ENCODE measurements at regions not wholly inside any gene's neighbourhood (a gene's known extent, or its start where the extent isn't known, plus 50 kb on each side); places are given as distances from the start of the nearest gene placed in this dataset.
A peak's percentile ranks its signal among the peaks of the same experiment; 100 is the strongest.

GRCh38 chr11:36817336-36817965 is 219.4 kb upstream of the RAG2 start:
- no peak for DNase-seq

- DNase-seq = no peak
Observed at GRCh38 chr11:36809303-36809702, 211.3 kb upstream of the RAG2 start.

GRCh38 chr11:36807871-36808270 is 209.8 kb upstream of the RAG2 start:
- DNase-seq = no peak

GRCh38 chr11:36803084-36803483 is 205.0 kb upstream of the RAG2 start:
- DNase-seq = no peak

- DNase-seq = no peak
Observed at GRCh38 chr11:36792996-36793914, 195.2 kb upstream of the RAG2 start.

GRCh38 chr11:36791957-36792356 is 193.9 kb upstream of the RAG2 start:
- no peak for DNase-seq

GRCh38 chr11:36790526-36790925 is 192.5 kb upstream of the RAG2 start:
- no peak for DNase-seq

- DNase-seq = no peak
Observed at GRCh38 chr11:36783808-36784207, 185.8 kb upstream of the RAG2 start.

- no peak for DNase-seq
Observed at GRCh38 chr11:36779791-36780190, 181.8 kb upstream of the RAG2 start.

GRCh38 chr11:36777311-36777710 is 179.3 kb upstream of the RAG2 start:
- no peak for DNase-seq

- DNase-seq = no peak
Observed at GRCh38 chr11:36775756-36776155, 177.7 kb upstream of the RAG2 start.

- DNase-seq = no peak
Observed at GRCh38 chr11:36775130-36775529, 177.1 kb upstream of the RAG2 start.

- no peak for DNase-seq
Observed at GRCh38 chr11:36774603-36775002, 176.6 kb upstream of the RAG2 start.

GRCh38 chr11:36763187-36763586 is 165.2 kb upstream of the RAG2 start:
- DNase-seq = no peak

- no peak for DNase-seq
Observed at GRCh38 chr11:36757075-36757474, 159.0 kb upstream of the RAG2 start.

GRCh38 chr11:36753960-36754359 is 155.9 kb upstream of the RAG2 start:
- DNase-seq = no peak

- DNase-seq = no peak
Observed at GRCh38 chr11:36751996-36752395, 154.0 kb upstream of the RAG2 start.

- no peak for DNase-seq
Observed at GRCh38 chr11:36751335-36751781, 153.3 kb upstream of the RAG2 start.

GRCh38 chr11:36750349-36750748 is 152.3 kb upstream of the RAG2 start:
- DNase-seq = no peak

- DNase-seq = no peak
Observed at GRCh38 chr11:36748836-36749235, 150.8 kb upstream of the RAG2 start.

- DNase-seq = peak; percentile 59
Observed at GRCh38 chr11:36746886-36747710, 149.1 kb upstream of the RAG2 start.

- peak; percentile 33 for DNase-seq
Observed at GRCh38 chr11:36744375-36745168, 146.5 kb upstream of the RAG2 start.

Data from effector CD8-positive, alpha-beta T cell (primary cell).